HUES6 (cell line): ENCODE measurements at regions not wholly inside any gene's neighbourhood (a gene's known extent, or its start where the extent isn't known, plus 50 kb on each side); places are given as distances from the start of the nearest gene placed in this dataset.

Experiments
- H3K27ac ChIP-seq: 2 replicates; pipeline ENCODE4 v1.7.0; 2013; ENCODE audit warnings: low read depth, mild to moderate bottlenecking, low read length, inconsistent platforms
- H3K27me3 ChIP-seq: 2 replicates; pipeline ENCODE4 v1.6.1; 2013; ENCODE audit warnings: low read length; ENCODE audit not compliant: control insufficient read depth, insufficient read depth
- H3K36me3 ChIP-seq: 2 replicates; pipeline ENCODE4 v1.6.1; 2013; ENCODE audit warnings: low read length; ENCODE audit not compliant: control insufficient read depth, insufficient read depth
- H3K4me1 ChIP-seq: 2 replicates; pipeline ENCODE4 v1.6.1; 2013; ENCODE audit warnings: low read length; ENCODE audit not compliant: control insufficient read depth, insufficient read depth
- H3K4me3 ChIP-seq: 2 replicates; pipeline ENCODE4 v1.5.1; 2013; ENCODE audit warnings: low read depth, low read length
- H3K9ac ChIP-seq: one replicate; pipeline ENCODE4 v1.6.1; 2013; ENCODE audit warnings: mild to moderate bottlenecking, low read length
- H3K9me3 ChIP-seq: 2 replicates; pipeline ENCODE4 v1.6.1; 2013; ENCODE audit warnings: low read depth, low read length; ENCODE audit not compliant: control insufficient read depth, insufficient read depth

- peaks cover 7% of the 10 kb centered on the region; the same call in 1 of the 2 replicates for H3K4me1 ChIP-seq
- no peaks in the 10 kb centered on the region for H3K9me3 ChIP-seq
- H3K36me3 ChIP-seq: no peaks in the 10 kb centered on the region
- H3K9ac ChIP-seq: no peak overlapping the region
- no peaks in the 10 kb centered on the region for H3K27me3 ChIP-seq
- H3K4me3 ChIP-seq: no peak overlapping the region
- H3K27ac ChIP-seq: no peak overlapping the region
Observed at GRCh38 chr13:107367258-107367657, 799.3 kb upstream of the ARGLU1 start.

DNA sequence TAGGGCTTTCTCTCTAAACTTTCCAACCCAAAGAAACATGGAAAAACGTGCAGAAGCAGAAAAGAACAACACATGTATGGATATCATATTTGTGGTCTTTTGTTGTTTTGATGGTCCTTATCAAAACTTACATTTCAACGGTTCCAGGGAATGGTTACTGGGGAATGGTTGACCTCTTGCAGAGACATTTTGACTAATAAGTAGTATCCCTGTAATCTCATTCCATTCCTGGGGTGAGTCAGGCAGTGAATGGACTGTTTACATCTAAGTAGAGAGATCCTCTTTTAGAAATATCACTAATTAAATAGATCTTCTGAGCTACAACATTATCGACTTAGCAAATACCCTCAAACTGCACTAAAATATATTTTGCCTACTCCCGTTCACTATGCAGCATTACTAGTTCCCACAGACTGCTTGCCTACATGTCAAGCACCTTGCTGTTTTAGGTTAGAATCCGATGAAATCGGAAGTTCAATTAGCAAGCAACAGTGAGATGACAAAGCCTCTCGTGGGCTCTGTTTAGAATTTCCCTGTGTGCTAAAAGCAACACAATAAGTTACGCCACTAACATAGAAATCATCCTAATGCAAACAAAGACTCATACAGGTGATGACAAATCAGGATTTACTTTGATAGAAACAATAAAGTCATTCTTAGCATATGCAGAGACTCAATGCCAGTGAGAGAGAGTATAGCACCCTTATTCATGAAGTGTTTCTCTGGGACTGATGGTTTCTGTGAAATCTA is 797.7 kb upstream of the ARGLU1 start:
- H3K4me1 ChIP-seq: peaks cover 4% of the 10 kb centered on the region; the same call in 1 of the 2 replicates
- H3K4me3 ChIP-seq: no peak overlapping the region
- H3K27ac ChIP-seq: no peak overlapping the region
- no peak overlapping the region for H3K9ac ChIP-seq
- no peaks in the 10 kb centered on the region for H3K27me3 ChIP-seq
- no peaks in the 10 kb centered on the region for H3K9me3 ChIP-seq
- H3K36me3 ChIP-seq: no peaks in the 10 kb centered on the region

GRCh38 chr13:107364658-107365057 is 796.7 kb upstream of the ARGLU1 start:
- Histone ChIP-seq H3K27me3 (no peaks in the 10 kb centered on the region), H3K9me3 (no peaks in the 10 kb centered on the region), H3K4me1 (no peaks in the 10 kb centered on the region), H3K36me3 (no peaks in the 10 kb centered on the region), H3K9ac (no peak overlapping the region), H3K4me3 (no peak overlapping the region), H3K27ac (no peak overlapping the region)

DNA sequence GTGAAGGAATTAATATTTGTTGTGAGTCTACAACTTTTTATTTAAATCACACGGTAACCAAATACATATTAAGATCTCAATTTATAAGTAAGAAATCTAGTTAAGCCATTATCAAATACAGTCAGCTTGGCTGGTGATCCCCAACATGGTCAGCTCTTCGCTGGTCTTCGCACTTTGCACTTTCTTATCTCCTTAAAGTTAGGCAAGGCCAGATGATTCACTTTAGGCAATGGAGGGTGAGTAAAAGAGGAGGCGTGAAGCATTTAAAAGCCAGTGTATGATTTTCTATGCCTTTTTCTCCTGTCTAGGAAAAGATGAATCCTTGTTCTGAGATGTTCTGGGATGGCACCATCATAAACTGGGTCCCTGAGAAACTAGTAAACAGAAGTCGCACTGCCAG is 793.7 kb upstream of the ARGLU1 start:
- no peak overlapping the region for H3K27ac ChIP-seq
- H3K4me1 ChIP-seq: no peaks in the 10 kb centered on the region
- no peak overlapping the region for H3K9ac ChIP-seq
- no peak overlapping the region for H3K4me3 ChIP-seq
- H3K9me3 ChIP-seq: no peaks in the 10 kb centered on the region
- H3K27me3 ChIP-seq: no peaks in the 10 kb centered on the region
- no peaks in the 10 kb centered on the region for H3K36me3 ChIP-seq

DNA sequence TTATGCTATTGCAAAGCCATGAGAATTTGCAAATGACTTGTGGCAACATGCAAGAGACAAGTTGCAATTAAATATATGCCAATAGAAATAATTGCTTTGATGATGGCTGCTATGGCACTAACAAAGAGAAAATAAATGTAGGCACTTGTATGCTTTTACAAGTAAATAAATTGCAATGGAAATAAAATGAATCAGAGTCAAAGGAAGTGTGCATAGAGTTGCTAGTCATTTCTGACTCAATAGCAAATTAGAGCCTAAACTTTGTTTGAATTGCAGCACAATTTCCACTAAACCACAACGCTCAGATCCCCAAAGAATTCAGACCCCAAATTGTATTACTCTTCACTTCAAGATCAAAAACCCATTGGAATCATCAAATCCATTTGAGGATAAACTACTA is 792.1 kb upstream of the ARGLU1 start:
- H3K9ac ChIP-seq: no peak overlapping the region

GRCh38 chr13:107358866-107359265 is 790.9 kb upstream of the ARGLU1 start:
- Histone ChIP-seq H3K4me1 (no peaks in the 10 kb centered on the region), H3K27me3 (no peaks in the 10 kb centered on the region), H3K27ac (no peak overlapping the region), H3K4me3 (no peak overlapping the region), H3K36me3 (no peaks in the 10 kb centered on the region), H3K9ac (no peak overlapping the region), H3K9me3 (no peaks in the 10 kb centered on the region)

More for the DNA sequence above, 792.1 kb upstream of the ARGLU1 start:
- Histone ChIP-seq H3K9me3 (no peaks in the 10 kb centered on the region), H3K4me3 (no peak overlapping the region), H3K27ac (no peak overlapping the region), H3K36me3 (no peaks in the 10 kb centered on the region), H3K27me3 (no peaks in the 10 kb centered on the region), H3K4me1 (no peaks in the 10 kb centered on the region)

GRCh38 chr13:107351305-107351704 is 783.4 kb upstream of the ARGLU1 start:
- Histone ChIP-seq H3K27ac (no peak overlapping the region), H3K36me3 (no peaks in the 10 kb centered on the region), H3K4me1 (no peaks in the 10 kb centered on the region), H3K9me3 (no peaks in the 10 kb centered on the region), H3K27me3 (no peaks in the 10 kb centered on the region), H3K4me3 (no peak overlapping the region), H3K9ac (no peak overlapping the region)

DNA sequence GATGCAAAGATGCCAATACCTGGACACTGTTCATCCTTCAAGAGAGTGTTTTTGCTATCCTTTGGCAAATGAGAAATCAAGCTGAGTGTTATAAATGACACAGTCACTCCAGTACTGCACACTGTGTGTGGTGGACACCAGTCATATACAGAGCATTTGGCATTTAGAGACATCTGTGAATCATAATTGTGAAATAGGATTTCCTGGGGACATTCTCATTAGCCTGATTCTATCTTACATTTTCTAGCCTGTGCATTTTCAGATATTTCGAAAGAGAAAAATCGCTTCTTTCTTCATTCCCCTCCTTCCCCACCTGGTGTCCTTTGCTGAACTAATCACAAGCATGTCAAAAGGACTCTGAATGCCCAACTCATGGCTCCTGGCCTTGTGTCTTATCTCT is 781.0 kb upstream of the ARGLU1 start:
- no peaks in the 10 kb centered on the region for H3K36me3 ChIP-seq
- H3K9ac ChIP-seq: no peak overlapping the region
- no peaks in the 10 kb centered on the region for H3K27me3 ChIP-seq
- no peak overlapping the region for H3K4me3 ChIP-seq
- H3K27ac ChIP-seq: no peak overlapping the region
- no peaks in the 10 kb centered on the region for H3K9me3 ChIP-seq
- no peaks in the 10 kb centered on the region for H3K4me1 ChIP-seq

DNA sequence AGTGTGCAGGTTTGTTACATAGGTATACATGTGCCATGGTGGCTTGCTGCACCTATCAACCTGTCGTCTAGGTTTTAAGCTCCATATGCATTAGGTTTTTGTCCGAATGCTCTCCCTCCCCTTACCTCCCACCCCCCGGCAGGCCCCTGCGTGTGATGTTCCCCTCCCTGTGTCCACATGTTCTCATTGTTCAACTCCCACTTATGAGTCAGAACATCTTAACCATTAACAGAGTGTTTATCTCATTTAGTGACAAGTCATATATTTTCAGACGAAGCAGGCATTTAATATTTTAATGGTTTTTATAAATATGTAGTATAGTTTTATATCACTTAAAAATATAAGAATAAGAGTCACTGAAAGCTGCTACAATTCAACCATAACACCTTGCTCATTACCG is 780.5 kb upstream of the ARGLU1 start:
- no peaks in the 10 kb centered on the region for H3K36me3 ChIP-seq
- no peak overlapping the region for H3K27ac ChIP-seq
- no peak overlapping the region for H3K4me3 ChIP-seq
- H3K4me1 ChIP-seq: no peaks in the 10 kb centered on the region
- no peaks in the 10 kb centered on the region for H3K9me3 ChIP-seq
- no peak overlapping the region for H3K9ac ChIP-seq
- no peaks in the 10 kb centered on the region for H3K27me3 ChIP-seq

- Histone ChIP-seq H3K36me3 (no peaks in the 10 kb centered on the region), H3K27ac (no peak overlapping the region), H3K9me3 (no peaks in the 10 kb centered on the region), H3K9ac (no peak overlapping the region), H3K4me1 (no peaks in the 10 kb centered on the region), H3K27me3 (no peaks in the 10 kb centered on the region), H3K4me3 (no peak overlapping the region)
Observed at GRCh38 chr13:107347641-107348369, 779.9 kb upstream of the ARGLU1 start.

DNA sequence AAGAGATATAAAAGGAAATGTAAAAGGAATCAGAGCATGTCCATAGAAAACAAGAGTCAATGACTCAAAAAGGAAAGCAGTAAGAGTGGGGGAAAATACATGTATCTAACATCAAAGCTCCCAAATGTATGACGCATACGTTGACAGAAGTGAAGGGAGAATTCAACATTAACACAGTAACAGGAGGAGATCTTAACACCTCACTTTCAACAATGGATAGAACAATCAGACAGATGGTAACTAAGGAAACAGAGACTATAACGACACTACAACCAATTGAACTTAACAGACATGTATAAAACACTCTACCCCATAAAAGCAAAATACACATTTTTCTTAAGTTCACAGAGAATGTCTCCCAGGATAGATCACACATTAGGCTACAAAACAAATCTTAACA is 774.8 kb upstream of the ARGLU1 start:
- H3K4me1 ChIP-seq: 0 out of 2 replicates have a peak, but pooled peaks cover 2% of the 10 kb centered on the region
- H3K9ac ChIP-seq: no peak overlapping the region
- H3K4me3 ChIP-seq: no peak overlapping the region
- H3K27ac ChIP-seq: no peak overlapping the region
- H3K9me3 ChIP-seq: no peaks in the 10 kb centered on the region
- H3K27me3 ChIP-seq: no peaks in the 10 kb centered on the region
- no peaks in the 10 kb centered on the region for H3K36me3 ChIP-seq
